NCI-H1048 (cell line): ENCODE measurements at regions not wholly inside any gene's neighbourhood (a gene's known extent, or its start where the extent isn't known, plus 50 kb on each side); places are given as distances from the start of the nearest gene placed in this dataset.

ENCODE experiments used
- DNase-seq: peaks from one replicate; lab custom pipeline; 2025; lab: John Stamatoyannopoulos, UW

GRCh38 chr3:79872483-79872882 lies 104.7 kb upstream of the ROBO1 start:
- DNase-seq: no peak

- DNase-seq: no peak
Observed at GRCh38 chr3:79871656-79872055, 103.9 kb upstream of the ROBO1 start.

- DNase-seq: no peak
Observed at GRCh38 chr3:79870313-79870620, 102.5 kb upstream of the ROBO1 start.

- no peak for DNase-seq
Observed at GRCh38 chr3:79869461-79870312, 101.9 kb upstream of the ROBO1 start.

- no peak for DNase-seq
Observed at GRCh38 chr3:79866162-79866561, 98.4 kb upstream of the ROBO1 start.

- DNase-seq: no peak
Observed at GRCh38 chr3:79864077-79864476, 96.3 kb upstream of the ROBO1 start.

- no peak for DNase-seq
Observed at GRCh38 chr3:79848876-79849275, 81.1 kb upstream of the ROBO1 start.

- DNase-seq: no peak
Observed at GRCh38 chr3:79847928-79848327, 80.1 kb upstream of the ROBO1 start.

GRCh38 chr3:79846148-79846933 lies 78.5 kb upstream of the ROBO1 start:
- no peak for DNase-seq

GRCh38 chr3:79845546-79845945 lies 77.7 kb upstream of the ROBO1 start:
- no peak for DNase-seq

- DNase-seq: no peak
Observed at GRCh38 chr3:79844176-79844575, 76.4 kb upstream of the ROBO1 start.

- DNase-seq: no peak
Observed at GRCh38 chr3:79843180-79843579, 75.4 kb upstream of the ROBO1 start.

GRCh38 chr3:79835701-79836100 lies 67.9 kb upstream of the ROBO1 start:
- no peak for DNase-seq

GRCh38 chr3:79824166-79824565 lies 56.4 kb upstream of the ROBO1 start:
- DNase-seq: no peak

- no peak for DNase-seq
Observed at GRCh38 chr3:79822076-79822475, 54.3 kb upstream of the ROBO1 start.

- DNase-seq: no peak
Observed at GRCh38 chr3:79820089-79820488, 52.3 kb upstream of the ROBO1 start.

GRCh38 chr3:79818015-79818414 lies 50.2 kb upstream of the ROBO1 start:
- DNase-seq: no peak
